ENCODE measurements at regions not wholly inside any gene's neighbourhood (a gene's known extent, or its start where the extent isn't known, plus 50 kb on each side); places are given as distances from the start of the nearest gene placed in this dataset.
"Not testable (repeated sequence)": the region's sequence is repeated elsewhere in the genome, so short reads cannot be mapped to it uniquely, and the experiment has no call there.

GRCh38 chr5:126002222-126002897 lies 420.8 kb upstream of the GRAMD2B start:
- peak; percentile 68 for DNase-seq

GRCh38 chr5:126003309-126003708 lies 419.9 kb upstream of the GRAMD2B start:
- peak; percentile 43 for DNase-seq

GRCh38 chr5:126004636-126005035 lies 418.6 kb upstream of the GRAMD2B start:
- peak; percentile 53 for DNase-seq

- no peak for DNase-seq
These were observed 415.4 kb upstream of the GRAMD2B start for GRCh38 chr5:126007841-126008240.

- peak; percentile 56 for DNase-seq
These were observed 413.6 kb upstream of the GRAMD2B start for GRCh38 chr5:126009566-126009965.

GRCh38 chr5:126011526-126011925 lies 411.7 kb upstream of the GRAMD2B start:
- not testable (repeated sequence) for DNase-seq

GRCh38 chr5:126014676-126015075 lies 408.5 kb upstream of the GRAMD2B start:
- DNase-seq: peak; percentile 30

GRCh38 chr5:126015235-126016181 lies 407.7 kb upstream of the GRAMD2B start:
- peak; percentile 87 for DNase-seq

- DNase-seq: peak; percentile 78
These were observed 407.0 kb upstream of the GRAMD2B start for GRCh38 chr5:126016256-126016655.

- DNase-seq: no peak
These were observed 406.1 kb upstream of the GRAMD2B start for GRCh38 chr5:126017096-126017495.

- DNase-seq: peak; percentile 72
These were observed 402.4 kb upstream of the GRAMD2B start for GRCh38 chr5:126020770-126021169.

- DNase-seq: no peak
These were observed 399.2 kb upstream of the GRAMD2B start for GRCh38 chr5:126023994-126024441.

GRCh38 chr5:126027149-126027548 lies 396.1 kb upstream of the GRAMD2B start:
- DNase-seq: no peak

GRCh38 chr5:126027652-126028051 lies 395.6 kb upstream of the GRAMD2B start:
- DNase-seq: no peak

- no peak for DNase-seq
These were observed 394.9 kb upstream of the GRAMD2B start for GRCh38 chr5:126028336-126028735.

GRCh38 chr5:126029282-126029681 lies 393.9 kb upstream of the GRAMD2B start:
- not testable (repeated sequence) for DNase-seq

- no peak for DNase-seq
These were observed 392.5 kb upstream of the GRAMD2B start for GRCh38 chr5:126030698-126031097.

- peak; percentile 82 for DNase-seq
These were observed 391.1 kb upstream of the GRAMD2B start for GRCh38 chr5:126031989-126032716.

GRCh38 chr5:126043688-126044087 lies 379.5 kb upstream of the GRAMD2B start:
- peak; percentile 62 for DNase-seq

GRCh38 chr5:126044111-126044668 lies 379.0 kb upstream of the GRAMD2B start:
- peak; percentile 97 for DNase-seq

GRCh38 chr5:126044931-126045565 lies 378.2 kb upstream of the GRAMD2B start:
- DNase-seq: peak; percentile 71

GRCh38 chr5:126046318-126046717 lies 376.9 kb upstream of the GRAMD2B start:
- no peak for DNase-seq
